CD4-positive, alpha-beta T cell treated with Interleukin-21 for 1 hour (primary cell): ENCODE measurements at regions not wholly inside any gene's neighbourhood (a gene's known extent, or its start where the extent isn't known, plus 50 kb on each side); places are given as distances from the start of the nearest gene placed in this dataset.
"Not testable (repeated sequence)": the region's sequence is repeated elsewhere in the genome, so short reads cannot be mapped to it uniquely, and the experiment has no call there.

Experiments
- DNase-seq: peaks from one replicate; pipeline ENCODE4 v3.0.0-alpha.2; 2020

GRCh38 chr15:30761365-30761764, 135.4 kb downstream of the ARHGAP11B start:
- DNase-seq: not testable (repeated sequence)

- not testable (repeated sequence) for DNase-seq
Observed at GRCh38 chr15:30769390-30770124, 134.2 kb upstream of the FAN1 start.

DNA sequence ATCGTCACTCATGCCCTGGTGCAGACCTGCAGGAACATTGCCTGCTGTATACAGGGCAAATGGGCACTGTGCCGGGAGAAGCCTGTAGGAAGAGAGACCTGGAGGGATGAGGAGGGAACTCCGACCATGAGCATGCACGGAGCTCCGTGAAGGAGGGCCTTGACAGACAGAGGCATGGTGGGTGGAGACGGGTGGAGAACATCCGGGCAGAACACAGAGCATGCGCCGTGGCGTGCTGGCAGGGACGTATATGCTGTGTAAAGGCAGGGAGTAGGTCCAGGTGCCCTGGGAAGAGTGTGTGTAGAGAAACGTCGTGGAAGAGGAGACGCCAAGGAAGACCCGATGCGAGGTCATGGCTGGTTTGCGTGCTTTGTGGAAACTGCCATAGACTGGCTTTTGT, 133.0 kb upstream of the FAN1 start:
- DNase-seq: no peak

- DNase-seq: no peak
Observed at GRCh38 chr15:30783019-30783418, 120.7 kb upstream of the FAN1 start.

GRCh38 chr15:30788595-30788994, 115.1 kb upstream of the FAN1 start:
- DNase-seq: no peak

- DNase-seq: no peak
Observed at GRCh38 chr15:30791239-30792175, 112.2 kb upstream of the FAN1 start.

GRCh38 chr15:30792843-30793242, 110.9 kb upstream of the FAN1 start:
- not testable (repeated sequence) for DNase-seq

- DNase-seq: no peak
Observed at GRCh38 chr15:30794388-30794787, 109.3 kb upstream of the FAN1 start.

GRCh38 chr15:30799565-30799964, 104.2 kb upstream of the FAN1 start:
- peak; percentile 8 for DNase-seq

DNA sequence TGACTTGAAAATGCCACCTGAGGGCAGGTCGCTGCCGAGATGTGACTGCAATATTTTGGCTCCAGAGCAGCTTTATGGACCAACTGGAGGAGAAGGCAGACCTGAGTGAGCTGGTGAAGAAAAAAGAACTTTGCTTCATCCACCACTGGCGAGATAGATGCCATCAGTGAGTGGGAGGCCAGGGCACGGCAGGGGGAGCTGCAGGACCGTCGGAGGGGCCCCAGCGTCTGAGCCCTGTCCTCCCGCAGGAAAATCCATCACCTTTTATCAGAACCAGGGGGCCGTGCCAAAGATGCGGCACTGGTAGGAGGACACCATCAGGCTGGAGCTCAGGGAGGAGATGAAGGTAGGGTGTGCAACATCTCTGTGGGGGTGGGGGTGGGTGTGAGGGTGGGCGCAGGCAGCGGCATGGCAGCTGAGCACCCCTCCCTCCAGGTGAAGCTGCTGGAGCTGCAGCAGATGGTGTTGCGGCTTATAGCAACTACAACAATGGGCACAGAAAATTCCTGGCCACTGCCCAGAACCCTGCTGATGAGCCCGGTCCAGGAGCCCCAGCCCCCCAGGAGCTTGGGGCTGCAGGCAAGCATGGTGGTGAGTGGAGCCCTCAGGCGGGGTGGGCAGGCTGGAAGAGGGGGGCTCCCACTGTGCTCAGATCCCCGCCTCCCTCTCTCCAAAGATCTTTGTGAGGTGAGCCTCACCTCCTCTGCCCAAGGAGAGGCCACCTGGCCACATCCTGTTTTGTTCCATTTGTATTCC, 102.4 kb upstream of the FAN1 start:
- not testable (repeated sequence) for DNase-seq

- DNase-seq: not testable (repeated sequence)
Observed at GRCh38 chr15:30802001-30802400, 101.7 kb upstream of the FAN1 start.

DNA sequence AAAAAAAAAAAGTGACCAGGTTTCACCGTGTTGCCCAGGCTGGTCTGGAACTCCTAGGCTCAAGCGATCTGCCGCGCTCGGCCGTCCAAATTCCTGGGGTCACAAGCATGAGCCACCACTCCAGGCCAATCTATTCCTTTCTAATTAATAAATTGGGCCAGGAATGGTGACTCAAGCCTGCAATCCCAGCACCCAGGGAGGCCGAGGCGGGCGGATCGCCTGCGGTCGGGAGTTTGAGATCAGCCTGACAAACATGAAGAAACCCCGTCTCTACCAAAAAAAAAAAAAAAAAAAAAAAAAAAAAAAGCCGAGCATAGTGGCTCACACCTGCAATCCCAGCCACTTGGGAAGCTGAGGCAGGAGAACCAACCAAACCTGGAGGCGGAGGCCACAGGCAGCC, 100.0 kb upstream of the FAN1 start:
- DNase-seq: not testable (repeated sequence)

GRCh38 chr15:30816430-30816829, 87.3 kb upstream of the FAN1 start:
- no peak for DNase-seq

- DNase-seq: peak; percentile 70
Observed at GRCh38 chr15:30823068-30823813, 80.5 kb upstream of the FAN1 start.

GRCh38 chr15:30824518-30825195, 79.1 kb upstream of the FAN1 start:
- DNase-seq: no peak

- DNase-seq: no peak
Observed at GRCh38 chr15:30827625-30828303, 76.0 kb upstream of the FAN1 start.

- not testable (repeated sequence) for DNase-seq
Observed at GRCh38 chr15:30828304-30828639, 75.4 kb upstream of the FAN1 start.

DNA sequence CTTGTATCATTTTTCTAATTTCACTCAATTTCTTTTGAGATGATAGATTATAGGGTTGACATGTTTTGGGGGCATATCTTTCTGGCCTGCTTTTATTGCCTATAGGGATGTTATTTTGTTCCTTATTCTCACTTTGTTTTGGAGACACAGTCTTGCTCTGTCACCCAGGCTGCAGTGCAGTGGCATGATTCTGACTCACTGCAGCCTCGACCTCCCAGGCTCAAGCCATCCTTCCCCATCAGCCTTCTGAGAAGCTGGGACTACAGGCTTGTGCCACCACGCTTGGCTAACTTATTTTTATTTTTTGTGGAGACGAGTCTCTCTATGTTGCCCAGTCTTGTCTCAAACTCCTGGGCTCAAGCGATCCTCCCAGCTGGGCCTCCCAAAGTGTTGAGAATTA, 72.8 kb upstream of the FAN1 start:
- no peak for DNase-seq

DNA sequence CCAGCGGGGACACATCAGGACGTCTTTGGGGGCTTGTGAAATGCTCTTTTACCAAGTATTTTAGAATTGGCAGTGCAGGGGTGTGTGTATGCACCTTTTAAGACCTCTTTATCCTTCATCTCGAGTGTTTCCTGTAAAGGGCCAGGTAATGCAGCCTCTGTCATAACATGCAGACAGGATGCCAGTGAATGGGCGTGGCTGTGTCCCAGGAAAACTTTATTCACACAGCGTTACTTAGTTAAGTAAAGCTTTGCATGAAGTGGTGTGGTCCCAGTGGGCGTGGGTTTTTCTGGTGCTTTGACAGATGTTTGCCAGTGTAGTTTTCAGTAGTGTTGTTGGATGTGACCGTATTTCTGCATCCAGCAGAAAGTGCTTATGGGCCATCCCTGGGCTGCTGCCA, 70.3 kb upstream of the FAN1 start:
- DNase-seq: not testable (repeated sequence)

DNA sequence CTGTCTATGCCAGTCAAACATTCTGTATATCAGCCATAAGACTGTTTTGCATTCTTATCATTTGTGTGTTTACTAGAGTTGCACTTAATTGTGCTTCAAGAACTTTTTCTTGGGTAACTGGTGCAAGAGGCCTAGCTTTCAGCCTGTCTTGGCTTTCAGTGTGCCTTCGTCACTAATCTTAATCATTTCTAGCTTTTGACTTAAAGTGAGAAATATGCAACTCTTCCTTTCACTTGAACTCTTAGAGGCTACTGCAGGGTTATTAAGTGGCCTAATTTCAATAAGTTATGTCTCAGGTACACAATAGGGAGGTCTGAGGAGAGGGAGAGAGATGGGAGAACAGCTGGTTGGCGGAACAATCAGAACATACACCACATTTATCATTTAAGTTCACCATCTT, 62.1 kb upstream of the FAN1 start:
- not testable (repeated sequence) for DNase-seq

DNA sequence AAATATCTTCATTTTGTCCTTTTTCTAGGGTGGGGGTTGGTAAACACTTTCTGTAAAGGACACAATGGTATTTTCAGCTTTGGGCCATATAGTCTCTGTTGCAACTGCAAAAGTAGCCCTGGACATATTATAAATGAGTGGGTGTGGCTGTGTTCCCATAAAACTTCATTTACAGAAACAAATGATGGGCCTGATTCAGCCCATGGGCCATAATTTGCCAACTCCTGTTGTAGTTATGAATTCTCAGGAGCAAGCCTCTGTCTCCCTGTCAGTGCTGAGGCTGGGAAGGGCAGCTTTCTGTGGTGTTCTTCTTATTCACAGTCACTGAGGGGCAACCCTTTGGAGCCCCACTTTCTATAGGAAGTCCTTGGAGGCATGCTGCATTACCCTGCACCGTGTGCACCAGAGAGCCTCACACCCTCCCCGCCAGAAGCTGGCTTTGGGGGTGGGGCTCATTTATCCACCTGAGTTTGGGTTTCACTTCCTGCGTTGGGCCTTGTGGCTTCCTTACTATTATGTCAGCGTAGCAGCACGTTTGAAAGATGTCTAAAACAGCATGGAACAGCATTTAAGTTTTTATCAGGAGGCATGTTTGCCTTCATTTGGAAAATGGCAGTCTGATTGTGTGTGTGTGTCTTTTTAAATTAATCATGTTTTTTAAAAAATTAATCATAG, 60.8 kb upstream of the FAN1 start:
- peak; percentile 53 for DNase-seq
